Globus pallidus (tissue), 1 donor: ENCODE measurements at regions not wholly inside any gene's neighbourhood (a gene's known extent, or its start where the extent isn't known, plus 50 kb on each side); places are given as distances from the start of the nearest gene placed in this dataset.
"Not testable (repeated sequence)": the region's sequence is repeated elsewhere in the genome, so short reads cannot be mapped to it uniquely, and the experiment has no call there.

Source experiments
- DNase-seq: peaks from one replicate; pipeline ENCODE4 v3.0.0-alpha.2; 2015; ENCODE audit warnings: low spot score

- DNase-seq = no peak
These were observed 56.0 kb upstream of the FAM174A start for GRCh38 chr5:100479079-100479688.

- no peak for DNase-seq
These were observed 63.1 kb upstream of the FAM174A start for GRCh38 chr5:100472091-100472490.

GRCh38 chr5:100469767-100470166, 65.4 kb upstream of the FAM174A start:
- DNase-seq = no peak

- DNase-seq = no peak
These were observed 70.8 kb upstream of the FAM174A start for GRCh38 chr5:100464418-100464817.

GRCh38 chr5:100456615-100457014, 78.6 kb upstream of the FAM174A start:
- DNase-seq = no peak

- DNase-seq = no peak
These were observed 83.0 kb upstream of the FAM174A start for GRCh38 chr5:100452126-100452525.

GRCh38 chr5:100448111-100448528, 87.1 kb upstream of the FAM174A start:
- DNase-seq = no peak

- DNase-seq = no peak
These were observed 88.2 kb upstream of the FAM174A start for GRCh38 chr5:100446879-100447430.

- DNase-seq = no peak
These were observed 90.2 kb upstream of the FAM174A start for GRCh38 chr5:100444961-100445360.

- DNase-seq = no peak
These were observed 100.4 kb upstream of the FAM174A start for GRCh38 chr5:100434815-100435214.

GRCh38 chr5:100432741-100433140, 102.4 kb upstream of the FAM174A start:
- no peak for DNase-seq

- DNase-seq = peak; percentile 34
These were observed 104.6 kb upstream of the FAM174A start for GRCh38 chr5:100430268-100431195.

- no peak for DNase-seq
These were observed 110.4 kb upstream of the FAM174A start for GRCh38 chr5:100424787-100425186.

- no peak for DNase-seq
These were observed 111.2 kb upstream of the FAM174A start for GRCh38 chr5:100424017-100424416.

- no peak for DNase-seq
These were observed 111.8 kb upstream of the FAM174A start for GRCh38 chr5:100423330-100423729.

GRCh38 chr5:100421360-100421759, 113.8 kb upstream of the FAM174A start:
- DNase-seq = no peak

GRCh38 chr5:100418231-100418630, 116.9 kb upstream of the FAM174A start:
- DNase-seq = no peak

GRCh38 chr5:100409660-100410151, 125.5 kb upstream of the FAM174A start:
- no peak for DNase-seq

- DNase-seq = no peak
These were observed 128.1 kb upstream of the FAM174A start for GRCh38 chr5:100407053-100407452.

GRCh38 chr5:100406640-100407039, 128.5 kb upstream of the FAM174A start:
- DNase-seq = peak; percentile 20

GRCh38 chr5:100402071-100402470, 133.1 kb upstream of the FAM174A start:
- DNase-seq = no peak

GRCh38 chr5:100401149-100401548, 134.0 kb upstream of the FAM174A start:
- DNase-seq = no peak

GRCh38 chr5:100398815-100399214, 136.4 kb upstream of the FAM174A start:
- not testable (repeated sequence) for DNase-seq
